ENCODE measurements at regions not wholly inside any gene's neighbourhood (a gene's known extent, or its start where the extent isn't known, plus 50 kb on each side); places are given as distances from the start of the nearest gene placed in this dataset.
"Not testable (repeated sequence)": the region's sequence is repeated elsewhere in the genome, so short reads cannot be mapped to it uniquely, and the experiment has no call there.

- DNase-seq (ENCODE audit: low read depth): no peak
These were observed 246.6 kb upstream of the LRRC3B start for GRCh38 chr3:26375843-26376530.

DNA sequence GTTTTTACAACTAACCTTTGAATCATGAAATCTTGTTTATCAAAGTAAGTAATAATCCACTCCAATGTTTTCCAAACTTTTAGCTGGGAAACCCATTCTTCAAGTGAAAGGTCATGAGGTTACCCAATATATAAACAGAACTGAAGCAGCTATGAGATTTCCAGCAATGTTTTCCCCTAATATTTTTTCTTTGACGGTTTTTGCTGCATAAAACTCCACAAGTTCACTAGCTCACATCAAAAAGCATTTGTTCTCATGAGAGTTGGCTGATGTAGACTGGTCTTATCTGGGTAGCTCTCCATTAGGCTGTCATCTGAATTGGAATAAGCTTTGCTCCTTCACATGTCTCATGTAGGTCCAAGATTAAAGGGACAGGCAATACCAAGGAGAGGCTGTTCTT, 241.2 kb upstream of the LRRC3B start:
- DNase-seq (ENCODE audit: low read depth): no peak

DNA sequence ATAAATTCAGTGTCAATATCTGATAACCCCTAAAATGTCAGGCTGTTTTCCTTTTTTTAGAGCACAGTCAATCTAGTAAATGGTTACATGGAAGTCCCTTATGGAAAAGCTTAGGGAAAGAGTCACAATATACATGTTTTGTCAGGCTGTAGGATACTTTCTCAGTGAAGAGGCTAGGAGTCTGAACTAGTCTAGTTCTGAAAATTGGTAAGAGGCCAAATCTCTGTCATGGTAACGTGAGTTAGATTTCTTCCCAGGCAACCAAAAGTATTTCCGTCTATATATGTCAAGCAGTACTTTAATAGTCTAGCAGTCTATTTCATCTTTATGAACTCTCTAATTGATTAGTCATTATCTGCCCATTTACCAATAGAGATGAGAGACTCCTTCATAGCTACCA, 215.9 kb upstream of the LRRC3B start:
- DNase-seq (ENCODE audit: low read depth): no peak

DNA sequence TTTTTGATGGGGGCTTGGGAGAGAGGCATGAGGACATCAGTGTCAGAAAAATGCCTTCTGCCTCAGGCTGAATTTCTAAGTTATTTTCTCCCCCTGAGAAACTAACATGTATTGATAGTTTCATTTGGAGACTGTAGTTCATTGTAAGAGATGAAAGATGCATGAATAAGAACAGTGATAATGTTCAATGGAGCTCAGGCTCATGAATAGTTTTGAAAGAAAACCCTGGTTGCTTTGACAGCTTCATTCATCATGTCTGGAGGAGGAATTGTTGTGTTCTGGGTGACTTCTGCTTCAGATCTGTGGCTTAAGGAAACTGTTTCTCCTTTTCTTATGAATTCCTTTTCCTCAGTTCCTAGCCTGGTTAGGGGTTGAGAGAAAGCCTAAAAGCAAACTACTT, 204.0 kb upstream of the LRRC3B start:
- no peak for DNase-seq (ENCODE audit: low read depth)

DNA sequence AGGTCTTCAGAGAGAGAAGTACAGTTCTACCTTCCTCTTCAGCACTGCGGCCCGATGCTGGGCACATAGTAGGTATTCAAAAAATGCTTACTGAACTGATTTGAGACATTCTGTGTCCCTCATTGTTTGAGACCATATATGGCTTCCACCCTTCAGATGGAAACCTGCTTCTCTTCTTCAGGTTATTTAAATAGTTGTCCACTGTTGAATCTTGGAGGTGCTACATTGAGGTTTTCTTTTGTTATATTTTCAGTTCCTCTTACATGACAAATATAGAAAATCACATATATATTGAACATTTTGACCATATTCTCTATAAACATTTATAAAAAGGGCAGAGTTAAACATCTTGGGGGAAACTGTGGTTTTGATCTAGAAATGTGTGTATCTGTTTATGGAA, 200.2 kb upstream of the LRRC3B start:
- no peak for DNase-seq (ENCODE audit: low read depth)

DNA sequence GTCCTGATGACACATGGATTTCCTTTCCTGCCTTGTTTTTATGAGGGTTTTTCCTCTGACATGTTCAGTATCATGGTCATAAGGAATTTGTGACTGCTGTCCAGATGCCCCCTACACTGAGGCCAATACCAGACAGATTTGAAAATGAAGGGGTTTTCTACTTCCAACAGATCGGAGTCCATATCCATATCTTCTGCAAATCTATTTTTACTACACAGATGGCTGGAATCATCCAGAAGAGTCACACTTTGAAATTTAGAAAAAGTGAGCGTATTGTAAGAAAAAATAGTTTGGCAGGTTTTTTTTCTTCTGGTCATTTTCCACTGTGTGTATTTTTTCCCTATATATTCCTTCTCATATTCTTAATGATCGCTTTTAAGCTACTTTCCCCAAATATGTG, 197.5 kb upstream of the LRRC3B start:
- DNase-seq (ENCODE audit: low read depth): no peak

DNA sequence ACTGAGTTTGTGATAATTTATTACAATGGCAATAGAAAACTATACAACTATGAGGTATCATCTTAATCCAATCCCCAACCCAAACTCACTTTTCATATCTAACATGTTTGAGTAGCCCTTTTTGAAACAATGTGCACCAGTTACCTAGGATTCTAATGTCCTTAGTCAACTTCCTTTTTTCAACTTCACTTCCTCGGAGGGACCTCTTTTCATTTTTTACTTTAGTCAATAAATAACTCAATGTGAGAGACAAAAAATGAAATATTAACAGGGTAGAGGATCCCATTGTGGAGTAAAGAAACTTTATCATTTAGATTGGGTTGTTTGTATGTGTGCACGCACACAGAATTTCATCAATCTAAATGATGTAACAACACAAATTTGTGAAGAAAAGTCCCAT, 193.6 kb upstream of the LRRC3B start:
- no peak for DNase-seq (ENCODE audit: low read depth)

DNA sequence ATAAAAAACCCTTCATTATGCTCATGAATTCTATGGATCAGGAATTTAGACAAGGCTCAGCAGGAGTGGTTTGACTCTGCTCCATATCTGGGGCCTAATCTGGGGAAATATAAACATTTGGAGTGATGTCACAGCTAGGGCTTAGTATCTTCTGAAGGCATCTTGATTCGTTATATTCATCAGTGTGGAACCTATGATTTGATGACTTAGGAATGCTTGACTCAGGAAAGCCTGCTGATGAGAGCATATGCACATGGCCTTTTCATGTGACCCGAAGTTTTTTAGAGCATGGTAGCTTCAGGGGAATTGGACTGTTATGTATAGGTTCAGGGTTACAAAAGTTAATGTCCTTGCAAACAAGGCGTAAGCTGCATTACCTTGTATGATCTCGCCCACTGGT, 184.9 kb upstream of the LRRC3B start:
- no peak for DNase-seq (ENCODE audit: low read depth)

- DNase-seq (ENCODE audit: low read depth): no peak
These were observed 184.1 kb upstream of the LRRC3B start for GRCh38 chr3:26438325-26438940.

DNA sequence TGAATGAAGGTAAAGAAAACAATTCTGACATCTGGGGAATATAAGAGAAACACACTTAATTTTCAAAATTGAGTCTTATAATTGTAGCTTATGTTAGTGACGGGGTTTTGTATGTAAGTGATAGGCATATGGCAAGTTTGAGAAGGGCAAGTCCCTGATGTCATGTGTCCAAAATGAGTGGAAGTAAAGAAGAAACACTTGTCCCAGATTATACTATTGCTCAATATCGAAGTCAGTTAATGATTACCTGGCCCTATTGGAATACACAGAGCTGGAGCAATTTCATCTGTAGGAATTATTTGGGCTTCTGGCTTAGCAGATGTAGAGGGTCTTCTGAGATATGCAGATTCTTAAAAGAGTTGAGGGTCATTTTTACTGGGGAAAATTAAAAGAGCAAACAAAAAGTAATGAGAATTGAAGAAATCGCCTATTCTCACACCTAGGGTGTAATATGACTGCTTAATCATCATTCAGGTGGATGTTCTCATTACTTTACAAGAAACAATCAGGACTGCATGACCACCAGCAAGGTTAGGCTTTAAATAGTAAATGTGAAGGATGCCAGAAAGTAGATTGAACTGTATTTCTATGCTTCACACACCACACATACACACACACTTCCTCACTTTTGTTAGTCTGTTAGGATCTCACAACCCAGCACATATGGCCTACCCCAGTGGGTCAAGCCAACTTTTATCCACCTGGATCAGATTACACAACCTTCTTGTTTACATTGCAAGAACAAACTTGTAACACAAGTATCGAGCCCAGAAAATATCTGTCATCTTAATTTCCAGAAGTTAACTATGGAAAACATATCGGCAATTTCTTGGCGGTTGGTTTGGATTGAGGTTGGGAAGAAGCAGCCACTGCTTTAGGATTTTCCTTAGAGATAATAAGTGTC, 183.3 kb upstream of the LRRC3B start:
- no peak for DNase-seq (ENCODE audit: low read depth)

DNA sequence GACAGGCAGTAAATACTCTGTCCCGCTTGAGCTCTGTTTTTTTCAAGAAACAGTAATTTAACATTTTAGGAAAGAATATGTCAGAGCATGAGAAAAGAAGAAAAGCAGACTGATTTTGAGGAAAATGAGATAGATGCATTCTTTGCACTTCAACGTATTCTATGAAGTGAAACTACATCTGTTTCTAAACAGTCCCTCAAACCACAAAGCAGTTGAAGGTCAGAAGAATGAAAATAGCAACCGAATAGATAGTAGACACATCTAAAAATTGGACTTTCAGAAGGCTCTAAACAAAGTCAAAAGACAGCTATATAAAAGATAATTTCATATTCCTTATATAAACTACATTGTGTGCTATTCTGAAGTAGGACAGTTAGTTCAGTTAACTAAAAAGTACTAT, 172.6 kb upstream of the LRRC3B start:
- DNase-seq (ENCODE audit: low read depth): no peak

DNA sequence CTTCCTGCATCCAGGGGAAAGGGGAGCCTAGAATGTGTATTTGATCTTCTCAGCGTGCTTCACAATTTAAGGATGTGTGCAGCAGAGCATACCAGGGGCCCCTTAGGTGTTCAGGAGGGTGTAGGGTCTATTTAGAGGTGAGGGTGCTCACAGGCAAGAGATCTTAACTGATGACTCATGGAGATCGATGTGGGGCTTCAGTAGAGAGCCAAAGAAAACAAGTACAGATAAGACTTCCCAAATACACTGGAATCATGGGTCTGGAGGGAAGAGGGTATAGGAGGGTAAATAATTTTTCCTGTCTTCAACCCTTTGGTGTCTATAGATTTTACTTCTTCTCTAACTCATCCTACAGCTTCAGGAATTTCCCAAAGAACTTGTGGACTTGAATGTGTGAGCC, 170.2 kb upstream of the LRRC3B start:
- DNase-seq (ENCODE audit: low read depth): no peak

GRCh38 chr3:26460985-26461384, 161.6 kb upstream of the LRRC3B start:
- no peak for DNase-seq (ENCODE audit: low read depth)

GRCh38 chr3:26472345-26472744, 150.2 kb upstream of the LRRC3B start:
- no peak for DNase-seq (ENCODE audit: low read depth)

DNA sequence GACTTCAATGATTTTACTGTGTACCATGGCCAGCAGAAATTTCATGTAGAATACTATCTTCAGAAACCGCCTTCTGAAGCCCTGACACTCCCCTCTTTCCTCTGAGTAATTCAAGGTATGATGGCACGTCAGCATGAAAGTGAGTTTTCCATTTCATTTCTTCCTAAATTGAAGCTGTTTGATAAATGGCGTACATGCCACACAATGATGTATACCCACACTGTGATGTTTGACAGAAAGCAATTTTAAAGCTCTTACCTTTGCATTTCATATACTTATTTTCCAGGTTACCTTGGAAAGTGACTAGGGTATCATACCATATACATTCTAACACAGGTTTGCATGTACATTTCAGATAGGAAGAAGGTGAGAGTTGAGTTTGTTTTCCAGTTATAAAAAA, 147.9 kb upstream of the LRRC3B start:
- no peak for DNase-seq (ENCODE audit: low read depth)

GRCh38 chr3:26480377-26480776, 142.2 kb upstream of the LRRC3B start:
- no peak for DNase-seq (ENCODE audit: low read depth)

GRCh38 chr3:26484140-26484539, 138.4 kb upstream of the LRRC3B start:
- DNase-seq (ENCODE audit: low read depth): no peak

- no peak for DNase-seq (ENCODE audit: low read depth)
These were observed 124.3 kb upstream of the LRRC3B start for GRCh38 chr3:26498271-26498670.

- no peak for DNase-seq (ENCODE audit: low read depth)
These were observed 117.2 kb upstream of the LRRC3B start for GRCh38 chr3:26505399-26505798.

DNA sequence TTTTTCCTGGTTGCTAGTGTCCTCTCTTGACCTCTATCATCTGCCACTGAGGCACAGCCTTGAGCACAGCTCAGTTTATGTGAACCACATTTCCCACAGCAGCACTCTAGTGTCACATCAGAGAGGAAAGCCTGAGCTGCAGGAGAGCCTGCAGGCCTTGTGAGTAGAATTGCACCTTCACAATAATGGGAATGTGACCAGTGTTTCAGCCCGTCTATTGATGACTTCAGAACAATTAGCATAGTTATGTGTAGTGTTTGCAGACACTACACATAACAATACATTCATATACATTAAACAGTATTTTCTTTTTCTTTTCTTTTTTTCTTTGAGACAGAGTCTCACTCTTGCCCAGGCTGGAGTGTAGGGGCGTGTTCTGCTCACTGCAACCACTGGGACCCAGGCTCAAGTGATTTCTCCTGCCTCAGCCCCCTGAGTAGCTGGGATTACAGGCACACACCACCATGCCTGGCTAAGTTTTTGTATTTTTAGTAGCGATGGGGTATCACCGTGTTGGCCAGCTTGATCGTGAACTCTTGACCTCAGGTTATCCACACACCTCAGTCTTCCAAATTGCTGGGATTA, 108.0 kb upstream of the LRRC3B start:
- DNase-seq (ENCODE audit: low read depth): not testable (repeated sequence)

DNA sequence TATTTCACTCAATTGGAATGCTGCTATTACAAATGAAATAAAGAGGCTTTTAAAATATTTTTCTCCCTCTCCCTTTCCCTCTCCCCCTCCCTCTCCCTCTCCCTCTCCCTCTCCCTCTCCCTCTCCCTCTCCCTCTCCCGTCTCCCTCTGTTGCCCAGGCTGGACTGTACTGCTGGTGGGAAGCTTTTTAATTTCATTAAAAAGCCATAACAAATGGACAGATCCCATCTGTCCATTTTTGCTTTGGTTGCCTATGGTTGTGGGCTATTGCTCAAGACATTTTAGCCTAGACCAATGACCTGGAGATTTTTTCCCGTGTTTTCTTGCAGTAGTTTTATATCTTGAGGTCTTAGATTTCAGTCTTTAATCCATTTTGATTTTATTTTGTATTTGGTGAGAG, 107.2 kb upstream of the LRRC3B start:
- DNase-seq (ENCODE audit: low read depth): no peak

DNA sequence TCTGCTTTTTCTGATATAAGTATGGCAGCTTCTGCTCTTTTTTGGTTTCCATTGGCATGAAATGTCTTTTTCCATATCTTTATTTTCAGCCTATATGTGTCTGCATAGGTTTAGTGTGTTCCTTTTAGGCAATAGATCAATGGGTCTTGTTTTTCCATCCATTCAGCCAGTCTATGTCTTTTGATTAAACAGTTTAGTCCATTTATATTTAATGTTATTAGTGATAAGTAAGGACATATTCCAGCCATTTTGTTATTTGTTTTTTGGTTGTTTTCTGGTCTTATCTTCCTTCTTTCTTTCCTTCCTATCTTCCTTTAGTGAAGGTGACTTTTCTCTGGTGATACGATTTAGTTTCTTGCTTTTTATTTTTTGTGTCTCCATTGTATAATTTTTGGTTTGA, 101.3 kb upstream of the LRRC3B start:
- no peak for DNase-seq (ENCODE audit: low read depth)

DNA sequence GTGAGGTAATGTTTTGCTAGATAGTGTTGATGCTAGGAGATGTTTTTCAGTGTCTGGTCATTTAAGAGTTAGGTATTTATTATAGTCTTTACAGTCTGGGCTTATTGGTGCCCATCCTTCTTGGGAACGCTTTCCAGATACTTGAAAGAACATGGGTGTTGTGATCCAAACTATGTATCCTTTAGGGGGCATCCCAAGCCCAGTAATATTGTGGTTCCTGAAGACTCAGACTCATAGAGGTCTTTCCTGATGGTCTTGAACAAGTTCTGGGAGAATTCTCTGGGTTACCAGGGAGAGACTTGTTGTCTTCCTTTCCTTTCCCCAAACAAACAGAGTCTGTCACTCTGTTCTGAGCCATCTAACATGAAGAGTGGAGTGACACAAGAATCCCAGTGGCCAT, 99.7 kb upstream of the LRRC3B start:
- no peak for DNase-seq (ENCODE audit: low read depth)

All from amniotic epithelial cell (primary cell).